GM12878 (cell line): ENCODE measurements at regions not wholly inside any gene's neighbourhood (a gene's known extent, or its start where the extent isn't known, plus 50 kb on each side); places are given as distances from the start of the nearest gene placed in this dataset.

Experiments
- ATAC-seq: fragments of 200-7000 bp; cut with Tn5 transposase; 3 replicates; pipeline ENCODE4 v1.9.1; 2020; ENCODE audit warnings: mild to moderate bottlenecking, moderate library complexity
- BruUV-seq: library from RNA; stranded (reverse); fragments of 400-500 nt; replicated peaks from 2 replicates; lab custom pipeline; 2021; lab: Mats Ljungman, UMichigan
- CTCF ChIA-PET: fragments of 300-600 bp; sonication (Branson Sonifier 250); formaldehyde crosslinking; extraction: SDS; loops from one replicate; lab custom pipeline; 2021; ENCODE audit warnings: inconsistent platforms; lab: Yijun Ruan, JAX
- POLR2A ChIA-PET: fragments of 350-600 bp; formaldehyde crosslinking; extraction: SDS; loops from one replicate; lab custom pipeline; 2021; ENCODE audit warnings: inconsistent platforms; lab: Charles Lee
- RAD21 ChIA-PET: fragments of 300-600 bp; sonication (Branson Sonifier 250); formaldehyde crosslinking; loops from one replicate; lab custom pipeline; 2023; ENCODE audit warnings: antibody characterized with exemption; ENCODE audit not compliant: unreplicated experiment; lab: Charles Lee
- SMC1A ChIA-PET: fragments of 300-600 bp; sonication (Branson Sonifier 250); formaldehyde crosslinking; loops from one replicate; lab custom pipeline; 2023; ENCODE audit not compliant: unreplicated experiment, uncharacterized antibody; lab: Charles Lee
- DNase-seq: peaks from one replicate; pipeline ENCODE4 v3.0.0-alpha.2; 2011; ENCODE audit warnings: low read depth, low spot score
- FAIRE-seq: peaks from 3 replicates; lab custom pipeline; 2011; peaks lifted over from hg19 to GRCh38; lab: Jason Lieb, UNC
- H2AFZ ChIP-seq: 2 replicates; pipeline ENCODE4 v1.6.0; 2011; ENCODE audit warnings: low read depth, low read length, control low read depth; ENCODE audit not compliant: control insufficient read depth
- H3K27ac ChIP-seq: 2 replicates; pipeline ENCODE4 v1.5.1; 2011; ENCODE audit warnings: control low read depth; ENCODE audit not compliant: control insufficient read depth, insufficient read depth
- H3K27me3 ChIP-seq, 2 experiments: replicated peaks in 1 of 2; 2 replicates each; pipeline versions ENCODE4 v1.6.0 to v1.6.1; 2011; ENCODE audit warnings: low read length in 1 of 2; ENCODE audit not compliant: control insufficient read depth in 2 of 2, insufficient read depth in 2 of 2
- H3K36me3 ChIP-seq, 2 experiments: 2 replicates each; pipeline ENCODE4 v1.5.1; 2011; ENCODE audit warnings: low read length in 1 of 2; ENCODE audit not compliant: control insufficient read depth in 2 of 2, insufficient read depth in 2 of 2
- H3K4me1 ChIP-seq: 2 replicates; pipeline ENCODE4 v1.6.1; 2011; ENCODE audit warnings: mild to moderate bottlenecking, low read length, moderate library complexity, mixed read lengths; ENCODE audit not compliant: control insufficient read depth, insufficient read depth
- H3K4me2 ChIP-seq: 2 replicates; pipeline ENCODE4 v1.6.0; 2011; ENCODE audit warnings: control low read depth; ENCODE audit not compliant: control insufficient read depth, insufficient read depth
- H3K4me3 ChIP-seq: fragments of 200-600 bp; sonication (generic); 2 replicates; pipeline ENCODE4 v1.5.1; 2016
- H3K79me2 ChIP-seq: 2 replicates; pipeline ENCODE4 v1.6.0; 2011; ENCODE audit warnings: low read length; ENCODE audit not compliant: control insufficient read depth, insufficient read depth
- H3K9ac ChIP-seq: 2 replicates; pipeline ENCODE4 v1.8.0; 2011; ENCODE audit warnings: low read length, control low read depth, mixed read lengths; ENCODE audit not compliant: control insufficient read depth, insufficient read depth
- H3K9me3 ChIP-seq: replicated peaks from 3 replicates; pipeline ENCODE4 v1.5.1; 2011; ENCODE audit warnings: mild to moderate bottlenecking, low read length; ENCODE audit not compliant: control insufficient read depth, insufficient read depth
- H4K20me1 ChIP-seq: 2 replicates; pipeline ENCODE4 v1.6.0; 2011; ENCODE audit not compliant: control insufficient read depth, insufficient read depth
- ATF2 ChIP-seq: IDR thresholded peaks from 2 replicates; pipeline ENCODE4 v1.6.1; 2012; ENCODE audit warnings: low read length, inconsistent platforms
- EP300 ChIP-seq, 2 experiments: fragments of 150-350 bp in 1 of 2; IDR thresholded peaks; 2 replicates each; pipeline ENCODE4 v1.6.1; 2011 to 2012; ENCODE audit warnings: low read depth in 2 of 2, low read length in 2 of 2, borderline replicate concordance in 1 of 2, improper control_type of control experiment in 1 of 2, inconsistent platforms in 1 of 2; ENCODE audit not compliant: control insufficient read depth in 1 of 2
- FOS ChIP-seq: IDR thresholded peaks from 3 replicates; pipeline ENCODE4 v1.6.1; 2011; ENCODE audit warnings: borderline replicate concordance; ENCODE audit not compliant: insufficient read length; ENCODE audit errors: extremely low read depth
- KAT2A ChIP-seq: conservative IDR thresholded peaks from 2 replicates; pipeline ENCODE4 v1.6.1; 2011; ENCODE audit warnings: low read depth, low read length; ENCODE audit not compliant: control insufficient read depth
- NFXL1 ChIP-seq: fragments of 450-650 bp; IDR thresholded peaks from 2 replicates; pipeline ENCODE4 v1.6.1; 2017; ENCODE audit warnings: antibody characterized with exemption, mild to moderate bottlenecking, borderline replicate concordance
- NFYB ChIP-seq: IDR thresholded peaks from 2 replicates; pipeline ENCODE4 v1.6.1; 2011; ENCODE audit warnings: low read depth, mild to moderate bottlenecking, low read length, improper control_type of control experiment, moderate library complexity; ENCODE audit not compliant: insufficient read depth
- PRDM15 ChIP-seq: fragments of 450-650 bp; formaldehyde crosslinking; IDR thresholded peaks from 2 replicates; pipeline ENCODE4 v1.4.0; 2020; ENCODE audit warnings: mild to moderate bottlenecking, moderate library complexity
- RELA ChIP-seq: fragments of 450-650 bp; IDR thresholded peaks from 2 replicates; pipeline ENCODE4 v1.8.0; 2014; ENCODE audit warnings: borderline replicate concordance; ENCODE audit not compliant: partially characterized antibody
- RELB ChIP-seq: fragments of 450-650 bp; IDR thresholded peaks from 2 replicates; pipeline ENCODE4 v1.6.1; 2017; ENCODE audit warnings: low read depth, mild to moderate bottlenecking, moderate library complexity
- SMAD1 ChIP-seq: fragments of 450-650 bp; IDR thresholded peaks from 2 replicates; pipeline ENCODE4 v1.6.1; 2018; ENCODE audit warnings: mild to moderate bottlenecking, low read depth; ENCODE audit not compliant: partially characterized antibody
- SP1 ChIP-seq: IDR thresholded peaks from one replicate; pipeline ENCODE4 v1.6.1; 2011; ENCODE audit warnings: low read depth, low read length
- TCF3 ChIP-seq: IDR thresholded peaks from 2 replicates; pipeline ENCODE4 v1.6.1; 2012; ENCODE audit warnings: low read depth, mild to moderate bottlenecking, low read length, borderline replicate concordance; ENCODE audit not compliant: insufficient read depth
- USF1 ChIP-seq: IDR thresholded peaks from 2 replicates; pipeline ENCODE4 v1.6.1; 2011; ENCODE audit warnings: borderline replicate concordance, low read depth, mild to moderate bottlenecking, moderate library complexity, mixed read lengths, low read length; ENCODE audit not compliant: insufficient read depth; ENCODE audit errors: extremely low read length
- ZNF384 ChIP-seq: IDR thresholded peaks from 2 replicates; pipeline ENCODE4 v1.6.1; 2012; ENCODE audit warnings: low read depth, mild to moderate bottlenecking, low read length, improper control_type of control experiment, borderline replicate concordance
- WGBS: methylation state at CpG from one replicate; pipeline ENCODE4 v1.1.6; 2016; ENCODE audit warnings: low lambda C conversion rate; ENCODE audit not compliant: insufficient replicate concordance, insufficient coverage; ENCODE audit errors: missing lambda C conversion rate; 5-methylcytosine and 5-hydroxymethylcytosine counted together
- in situ Hi-C: fragments of 300-500 bp; cut with MboI; formaldehyde crosslinking; loops from 9 replicates; pipeline ENCODE4 v1.14.3; 2018; ENCODE audit warnings: mixed read lengths
- intact Hi-C: fragments of 100-400 bp; cut with micrococcal nuclease; formaldehyde crosslinking; loops from one replicate; pipeline ENCODE4 v1.14.2; 2022; ENCODE audit not compliant: unreplicated experiment

GRCh38 chr2:145464866-145465265 lies 944.9 kb upstream of the ZEB2 start:
- POLR2A ChIA-PET = no interaction called here
- TF ChIP-seq NFXL1 (no peak), PRDM15 (CRISPR knock-in tag) (no peak), NFYB (no peak), ATF2 (no peak), SP1 (no peak), SMAD1 (no peak), ZNF384 (no peak), FOS (no peak), USF1 (no peak), TCF3 (no peak), EP300 (IDR thresholded peaks at IDR 0.05; ENCODE audit: borderline replicate concordance in 1 of 2, control insufficient read depth in 1 of 2, low read depth in 2 of 2, low read length in 2 of 2) (no peak), KAT2A (no peak), RELB (no peak), RELA (no peak)

More at GRCh38 chr2:145464866-145465265, 944.9 kb upstream of the ZEB2 start:
- Histone ChIP-seq H4K20me1 (no peaks in the 10 kb centered on the region), H3K4me2 (no peak overlapping the region), H3K4me3 (no peak overlapping the region), H2AFZ (no peak overlapping the region), H3K9me3 (no peaks in the 10 kb centered on the region), H3K79me2 (no peaks in the 10 kb centered on the region), H3K36me3 (no peaks in the 10 kb centered on the region), H3K4me1 (no peaks in the 10 kb centered on the region), H3K27ac (no peak overlapping the region), H3K27me3 (no peaks in the 10 kb centered on the region), H3K9ac (no peak overlapping the region)
- in situ Hi-C loops = no loop called here
- FAIRE-seq (no peak), ATAC-seq (no peak), DNase-seq (no peak)
- CTCF ChIA-PET = no interaction called here
- WGBS = 0% methylated on average over 3 of the region's 3 CpGs
- no TSS peak for BruUV-seq
- RAD21 ChIA-PET = no interaction called here
- intact Hi-C loops = no loop called here
- SMC1A ChIA-PET = no interaction called here
